Inflammatory macrophage treated with lipopolysaccharide for 1 hour (primary cell): ENCODE measurements at regions not wholly inside any gene's neighbourhood (a gene's known extent, or its start where the extent isn't known, plus 50 kb on each side); places are given as distances from the start of the nearest gene placed in this dataset.

Experiments used
- DNase-seq, 2 donors: peaks; one replicate each; pipeline ENCODE4 v3.0.0-alpha.2; 2020 to 2022

GRCh38 chr15:72916378-72916777 is 132.8 kb upstream of the ADPGK start:
- DNase-seq, result no peak

GRCh38 chr15:72915843-72916242 is 132.3 kb upstream of the ADPGK start:
- DNase-seq, result no peak

GRCh38 chr15:72912996-72913395 is 129.4 kb upstream of the ADPGK start:
- DNase-seq, result no peak

GRCh38 chr15:72912121-72912520 is 128.6 kb upstream of the ADPGK start:
- no peak for DNase-seq

- no peak for DNase-seq
These were observed 128.1 kb upstream of the ADPGK start for GRCh38 chr15:72911626-72912025.

- no peak for DNase-seq
These were observed 125.2 kb upstream of the ADPGK start for GRCh38 chr15:72908713-72909112.

GRCh38 chr15:72907733-72908132 is 124.2 kb upstream of the ADPGK start:
- DNase-seq, result no peak

GRCh38 chr15:72902919-72903260 is 119.3 kb upstream of the ADPGK start:
- no peak for DNase-seq

GRCh38 chr15:72902245-72902918 is 118.8 kb upstream of the ADPGK start:
- no peak for DNase-seq

GRCh38 chr15:72892986-72893385 is 109.4 kb upstream of the ADPGK start:
- no peak for DNase-seq

- no peak for DNase-seq
These were observed 106.5 kb upstream of the ADPGK start for GRCh38 chr15:72890043-72890442.

GRCh38 chr15:72889545-72889944 is 106.0 kb upstream of the ADPGK start:
- DNase-seq, result no peak

- no peak for DNase-seq
These were observed 105.3 kb upstream of the ADPGK start for GRCh38 chr15:72888811-72889210.

GRCh38 chr15:72888211-72888610 is 104.7 kb upstream of the ADPGK start:
- no peak for DNase-seq

GRCh38 chr15:72887376-72887775 is 103.8 kb upstream of the ADPGK start:
- no peak for DNase-seq

- DNase-seq, result no peak
These were observed 100.8 kb upstream of the ADPGK start for GRCh38 chr15:72884311-72884710.

- no peak for DNase-seq
These were observed 90.0 kb upstream of the ADPGK start for GRCh38 chr15:72873379-72874233.

GRCh38 chr15:72872066-72872845 is 88.7 kb upstream of the ADPGK start:
- no peak for DNase-seq

- DNase-seq, result no peak
These were observed 83.5 kb upstream of the ADPGK start for GRCh38 chr15:72866866-72867616.

GRCh38 chr15:72866182-72866581 is 82.6 kb upstream of the ADPGK start:
- no peak for DNase-seq

GRCh38 chr15:72865486-72865885 is 81.9 kb upstream of the ADPGK start:
- DNase-seq, result no peak

GRCh38 chr15:72864681-72865080 is 81.1 kb upstream of the ADPGK start:
- DNase-seq, result no peak

- DNase-seq, result no peak
These were observed 77.9 kb upstream of the ADPGK start for GRCh38 chr15:72861354-72861910.
